ENCODE measurements at regions not wholly inside any gene's neighbourhood (a gene's known extent, or its start where the extent isn't known, plus 50 kb on each side); places are given as distances from the start of the nearest gene placed in this dataset.

DNA sequence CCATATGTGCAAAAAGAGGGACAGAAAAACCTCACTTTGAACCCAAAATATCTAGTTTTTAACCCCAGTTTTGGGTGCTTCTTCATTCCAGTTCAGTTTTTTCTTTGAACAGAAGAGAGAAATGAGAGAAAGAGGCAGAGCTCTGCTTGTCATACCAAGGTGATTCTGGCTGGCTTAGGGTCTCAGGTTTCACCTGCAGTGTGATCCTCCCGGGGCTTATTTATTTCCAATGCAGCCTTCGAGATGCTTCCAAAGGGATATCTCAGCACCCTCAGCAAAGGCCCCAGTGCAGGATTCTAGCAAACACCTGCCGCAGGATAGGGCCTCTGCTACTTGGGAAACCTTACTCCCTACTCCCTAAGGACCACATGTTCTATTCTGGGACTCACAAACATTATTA, 131.3 kb downstream of the WDR11 start:
- DNase-seq: no peak
- intact Hi-C loops (cut with DNase I): no loop called here

DNA sequence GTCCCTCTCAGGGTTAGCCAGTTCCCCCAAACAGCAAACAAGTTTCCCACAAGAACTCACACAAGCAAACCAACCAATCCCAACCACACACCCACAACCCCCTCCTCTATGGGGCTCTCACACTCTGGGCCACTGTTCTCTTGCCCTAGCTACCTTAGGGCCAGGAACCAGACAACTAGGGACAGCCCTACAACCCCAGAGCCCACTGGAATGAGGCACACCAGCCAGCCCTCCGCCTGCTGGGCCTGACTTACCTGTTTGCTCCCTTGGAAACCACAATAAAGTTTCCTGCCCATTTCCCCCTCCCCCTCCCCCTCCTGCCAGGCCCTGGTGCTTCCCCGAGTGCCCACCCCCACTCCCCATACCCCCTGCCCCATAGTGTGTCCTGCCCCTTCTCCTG, 132.6 kb downstream of the WDR11 start:
- intact Hi-C loops (cut with DNase I): no loop called here
- no peak for DNase-seq

DNA sequence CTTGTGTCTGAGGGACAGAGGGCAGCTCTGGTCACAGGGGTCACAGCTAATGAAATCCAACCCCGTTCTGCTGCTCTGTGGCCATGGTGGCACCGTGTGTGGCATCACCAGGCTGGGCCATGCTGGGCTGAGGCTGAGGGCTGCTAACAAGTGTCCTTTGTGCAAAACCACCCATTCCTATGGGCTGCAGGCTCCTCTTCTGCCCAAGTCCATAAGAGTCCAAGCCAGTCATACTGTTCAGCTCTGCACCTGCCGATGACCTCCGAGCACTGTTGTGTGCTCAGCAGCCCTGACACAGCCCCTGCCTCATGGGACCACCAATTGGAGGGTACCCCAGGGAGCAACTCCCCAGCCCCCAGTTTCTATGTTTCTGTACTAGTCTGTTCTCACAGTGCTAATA, 133.1 kb downstream of the WDR11 start:
- DNase-seq: no peak
- intact Hi-C loops (cut with DNase I): no loop called here

DNA sequence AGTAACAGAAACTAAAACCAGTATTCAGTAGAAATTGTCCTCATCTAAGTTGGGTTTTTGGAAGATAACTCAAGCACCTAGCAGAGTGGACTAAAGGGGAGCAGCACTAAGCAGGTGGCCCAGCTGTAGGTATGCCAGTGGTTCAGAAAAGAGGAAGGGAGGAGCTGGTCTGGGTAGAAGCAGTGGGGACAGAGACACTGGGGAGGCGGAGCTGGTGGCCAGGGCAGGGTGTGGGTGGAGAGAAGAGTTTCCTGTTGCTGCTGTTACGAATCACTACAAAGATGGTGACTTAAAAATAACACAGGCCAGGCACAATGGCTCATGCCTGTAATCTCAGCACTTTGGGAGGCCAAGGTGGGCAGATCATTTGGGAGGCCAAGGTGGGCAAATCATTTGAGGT, 136.2 kb downstream of the WDR11 start:
- intact Hi-C loops (cut with DNase I): no loop called here
- DNase-seq: no peak

DNA sequence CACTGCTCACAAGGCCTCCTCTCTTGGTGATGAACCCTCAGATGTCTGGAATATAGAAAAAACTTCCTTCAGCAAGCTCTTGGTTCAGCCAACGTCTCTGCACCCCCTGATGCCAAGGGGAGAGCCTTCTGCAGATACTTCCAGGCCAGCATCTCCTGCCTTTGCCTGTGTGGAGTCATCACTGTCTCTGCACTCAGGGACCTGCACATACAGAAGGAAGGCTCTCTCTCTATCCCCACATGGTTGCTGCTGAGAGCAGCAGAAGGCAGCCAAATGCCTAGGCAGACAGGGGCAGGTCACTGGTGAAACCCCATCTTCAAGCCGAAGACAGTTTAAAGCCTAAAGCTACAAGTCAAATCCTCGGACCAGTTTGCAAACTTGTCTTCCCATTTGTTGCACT, 137.6 kb downstream of the WDR11 start:
- no peak for DNase-seq

DNA sequence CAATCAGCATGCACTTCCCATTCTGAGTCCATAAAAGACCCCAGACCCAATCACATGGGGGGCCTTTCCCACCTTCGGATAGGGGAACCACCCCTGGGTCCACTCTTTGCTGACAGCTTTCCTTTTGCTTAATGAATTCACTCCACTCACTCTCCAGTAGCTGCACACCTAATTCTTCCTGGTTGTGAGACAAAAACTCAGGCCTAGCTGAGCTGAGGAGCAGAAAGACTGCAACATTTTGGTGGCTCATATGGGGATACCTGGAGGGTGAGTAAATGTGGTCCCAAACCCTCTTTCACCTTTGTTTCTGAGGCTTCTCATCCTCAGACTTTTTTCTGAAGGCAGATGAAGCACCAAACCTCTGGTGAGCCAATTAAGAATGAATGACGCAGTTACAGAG, 138.1 kb downstream of the WDR11 start:
- intact Hi-C loops (cut with DNase I): no loop called here
- DNase-seq: no peak

More for the DNA sequence above, 137.6 kb downstream of the WDR11 start:
- intact Hi-C loops (cut with DNase I): no loop called here

DNA sequence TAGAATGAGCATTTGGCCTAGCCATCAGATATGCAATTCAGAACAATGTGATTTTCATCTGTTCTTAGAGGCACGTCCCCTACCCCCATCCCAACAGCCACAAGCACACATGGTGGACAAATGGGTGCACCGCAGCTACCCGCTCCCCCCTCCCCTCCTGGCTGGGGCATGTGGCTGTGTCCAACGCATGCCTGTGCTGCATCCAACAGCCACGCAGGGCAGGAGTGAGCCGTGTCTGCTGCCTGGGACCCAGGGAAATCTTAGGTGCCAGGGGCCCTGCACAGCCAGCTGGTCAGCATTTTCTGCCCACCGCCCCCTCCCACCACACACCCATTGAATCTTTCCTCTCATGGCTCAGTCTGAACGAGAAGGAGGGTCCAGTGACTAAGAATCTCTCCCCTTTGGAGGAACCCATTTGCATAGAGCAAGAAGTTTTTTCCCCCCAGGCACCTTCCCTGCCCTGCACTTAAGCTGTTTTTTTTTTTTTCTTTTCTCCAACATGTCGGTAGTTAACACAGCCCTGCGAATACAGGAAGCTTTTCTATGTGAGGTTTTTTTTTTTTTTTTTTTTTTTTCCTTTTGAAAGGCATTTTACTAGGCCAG, 138.9 kb downstream of the WDR11 start:
- DNase-seq: no peak
- intact Hi-C loops (cut with DNase I): no loop called here

DNA sequence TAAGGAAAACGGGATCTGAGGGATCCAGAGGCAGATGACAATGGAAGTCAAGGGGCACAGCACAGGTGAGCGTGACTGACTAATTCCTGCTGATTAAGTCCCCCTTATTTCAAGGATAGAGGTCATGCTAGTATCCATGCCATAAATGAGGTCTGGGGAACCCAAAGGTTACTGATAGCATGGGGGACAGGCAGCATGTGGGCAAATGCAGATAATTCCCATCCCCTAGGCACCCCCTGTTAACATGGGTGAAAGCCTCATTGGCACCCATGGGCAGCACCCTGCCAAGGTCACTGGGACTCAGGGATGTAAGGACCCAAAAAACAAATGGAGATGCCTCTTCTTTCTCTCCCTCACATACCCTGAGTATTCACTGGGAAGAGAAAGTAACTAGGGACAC, 139.7 kb downstream of the WDR11 start:
- DNase-seq: no peak
- intact Hi-C loops (cut with DNase I): no loop called here

DNA sequence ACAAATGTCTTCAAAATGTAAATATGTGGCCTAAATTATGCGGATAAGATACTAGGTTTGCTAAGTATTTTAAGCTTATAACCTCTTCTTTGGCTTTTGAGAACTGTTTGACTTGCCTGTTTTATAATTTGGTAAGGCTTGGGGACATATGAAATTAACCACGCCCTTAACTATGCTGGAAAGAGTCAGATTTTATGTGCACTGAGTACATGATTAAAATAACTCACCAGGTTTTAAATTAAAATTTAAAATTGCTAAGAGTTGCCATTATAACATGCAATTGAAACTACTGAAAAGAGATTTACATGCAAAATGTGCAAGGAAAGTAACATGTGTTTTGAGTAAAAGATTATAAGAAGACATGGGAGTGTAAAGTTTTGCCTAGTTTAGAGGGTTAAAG, 141.9 kb downstream of the WDR11 start:
- no peak for DNase-seq
- intact Hi-C loops (cut with DNase I): no loop called here

DNA sequence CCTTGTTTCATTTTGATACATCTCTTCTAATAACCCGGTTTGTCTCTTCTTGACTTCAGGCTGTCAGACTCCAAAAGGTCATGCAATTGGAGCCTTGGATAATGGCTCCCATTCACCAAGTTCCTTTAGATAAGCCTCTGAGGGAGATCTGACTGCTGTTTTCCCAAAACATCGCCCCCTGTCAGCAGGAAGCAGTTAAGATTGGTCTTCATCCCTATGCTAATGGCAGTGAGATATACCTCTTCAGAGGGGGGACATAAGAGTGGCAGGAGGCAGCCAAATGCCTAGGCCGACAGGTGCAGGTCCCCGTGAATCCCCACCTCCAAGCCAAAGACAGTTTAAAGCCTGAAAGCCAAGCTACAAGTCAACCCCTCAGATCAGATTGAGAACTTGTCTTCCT, 144.6 kb downstream of the WDR11 start:
- intact Hi-C loops (cut with DNase I): no loop called here
- no peak for DNase-seq

DNA sequence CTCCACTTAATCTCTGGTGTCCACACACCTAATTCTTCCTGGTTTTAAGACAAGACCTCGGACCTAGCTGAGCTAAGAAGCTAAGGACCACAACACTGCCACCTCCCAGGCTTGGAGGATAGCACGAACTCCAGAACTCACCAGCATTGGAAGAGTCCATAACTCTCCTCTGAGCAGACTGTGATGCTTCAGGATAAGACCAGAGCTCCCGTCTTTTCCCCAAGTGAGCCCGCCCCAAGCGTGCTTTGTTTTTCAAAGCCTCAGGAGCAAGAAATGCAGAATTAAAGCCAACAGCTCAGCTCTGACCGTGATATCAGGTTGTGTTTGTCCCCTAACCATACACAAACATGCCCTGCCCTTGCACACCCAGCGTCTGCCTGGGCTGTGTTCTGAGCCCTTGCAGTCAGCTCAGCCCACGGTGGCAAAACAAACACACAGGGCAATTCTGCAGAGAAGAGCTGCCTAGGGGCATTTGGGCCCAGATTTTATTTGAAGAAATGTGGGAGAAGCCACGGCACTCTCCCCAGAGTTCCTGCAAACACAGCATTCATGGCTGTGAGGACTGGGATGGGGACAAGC, 145.4 kb downstream of the WDR11 start:
- no peak for DNase-seq
- intact Hi-C loops (cut with DNase I): no loop called here

DNA sequence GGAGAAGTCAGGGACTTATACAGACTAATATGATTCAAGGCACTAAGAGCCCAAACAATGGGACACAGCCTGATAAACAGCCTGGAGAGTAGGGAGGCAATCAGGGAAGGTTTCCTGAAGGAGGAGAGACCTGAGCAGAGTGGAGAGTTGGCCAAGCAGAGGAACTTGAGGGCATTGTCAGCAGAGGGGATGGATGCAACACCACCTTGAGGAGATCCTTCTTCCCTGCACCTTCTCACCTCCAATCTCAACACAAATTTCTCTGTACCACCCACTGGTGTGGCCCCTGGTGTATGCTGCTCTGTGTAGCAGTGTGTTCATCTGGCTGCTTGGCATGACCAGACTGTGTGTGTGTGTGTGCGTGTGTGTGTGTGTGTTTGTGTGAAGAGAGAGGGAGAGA, 146.2 kb downstream of the WDR11 start:
- DNase-seq: no peak
- intact Hi-C loops (cut with DNase I): no loop called here

DNA sequence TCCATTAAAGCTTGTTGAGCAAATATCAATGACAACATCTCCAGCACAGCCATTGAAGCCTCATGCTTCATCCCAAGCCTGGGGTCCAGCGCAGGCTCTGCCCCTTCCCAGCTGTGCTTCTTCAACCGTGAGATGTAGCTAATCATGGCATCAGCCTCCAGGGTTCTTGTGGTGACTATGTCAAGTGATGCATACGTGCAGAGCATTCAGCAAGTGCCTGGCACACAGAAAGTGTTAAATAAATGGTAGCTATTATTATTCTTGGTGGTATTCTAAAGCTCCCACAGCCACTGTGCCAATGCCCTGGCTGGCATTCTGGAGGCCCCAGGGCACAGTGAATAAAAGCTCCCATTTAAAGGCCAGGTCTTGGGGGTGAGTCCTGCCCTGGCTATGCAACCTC, 146.6 kb downstream of the WDR11 start:
- intact Hi-C loops (cut with DNase I): no loop called here
- DNase-seq: no peak

DNA sequence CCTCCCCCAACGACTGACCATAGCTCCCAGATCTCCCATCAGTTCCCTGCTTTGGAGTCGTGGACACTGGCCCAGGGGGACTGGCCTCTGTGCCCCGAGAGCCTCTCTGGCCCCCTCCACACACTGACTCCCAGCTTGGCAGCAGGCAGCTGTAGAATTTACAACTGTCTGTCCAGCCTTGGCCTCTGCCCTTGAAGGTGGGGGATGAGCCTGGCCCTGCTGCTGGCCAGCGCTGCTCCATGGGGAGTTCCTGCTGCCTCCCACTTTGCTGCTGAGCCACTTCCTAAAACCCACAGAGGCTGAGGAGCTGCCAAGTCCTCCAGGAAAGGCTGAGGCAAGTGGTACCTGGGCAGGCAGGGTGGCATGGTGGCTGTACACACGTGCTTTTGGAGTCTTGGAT, 147.1 kb downstream of the WDR11 start:
- no peak for DNase-seq
- intact Hi-C loops (cut with DNase I): no loop called here

DNA sequence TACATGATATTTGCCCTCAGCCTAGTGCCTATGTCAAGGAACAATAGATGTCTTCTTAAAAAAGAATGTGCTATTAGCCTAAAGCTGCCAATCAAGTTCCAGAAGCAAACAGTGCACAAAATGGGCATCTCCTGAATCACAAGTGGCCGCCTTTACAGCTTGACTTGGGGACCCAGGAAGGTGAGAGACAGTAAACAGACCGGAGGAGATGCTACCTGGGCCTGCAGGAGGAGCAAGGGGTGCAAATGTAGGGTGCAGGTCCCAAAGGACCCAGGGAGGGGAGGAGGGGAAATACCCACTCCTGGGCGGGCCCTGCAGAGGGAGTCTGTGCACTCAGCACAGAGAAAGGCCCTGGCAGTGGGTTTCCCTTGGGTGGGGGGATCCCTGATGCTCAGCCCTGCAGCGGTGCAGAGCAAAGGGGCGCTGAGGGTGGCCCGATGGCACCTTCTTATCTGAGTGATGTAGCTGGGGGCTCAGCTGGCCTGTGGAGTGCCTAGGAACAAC, 147.7 kb downstream of the WDR11 start:
- intact Hi-C loops (cut with DNase I): no loop called here

DNA sequence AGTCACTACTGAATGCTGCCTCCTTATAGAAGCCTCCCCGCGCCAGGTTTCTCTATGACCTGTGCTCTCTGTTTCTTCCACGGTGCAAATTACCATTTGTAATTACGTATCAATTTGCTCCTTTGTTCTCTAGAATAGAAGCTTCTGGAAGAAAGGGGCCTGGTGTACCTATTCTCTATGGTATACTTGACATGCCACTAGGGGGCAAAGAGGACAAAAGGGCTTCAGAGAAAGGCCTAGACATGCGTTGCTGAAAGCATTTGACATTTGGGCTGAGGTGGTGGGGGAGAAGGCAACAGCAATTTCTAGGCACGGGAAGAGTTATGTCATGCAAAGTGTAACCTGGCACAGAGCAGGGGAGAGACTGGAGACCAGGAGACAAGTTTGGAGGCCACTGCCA, 148.7 kb downstream of the WDR11 start:
- intact Hi-C loops (cut with DNase I): no loop called here
- no peak for DNase-seq

More for the DNA sequence above, 147.7 kb downstream of the WDR11 start:
- no peak for DNase-seq

DNA sequence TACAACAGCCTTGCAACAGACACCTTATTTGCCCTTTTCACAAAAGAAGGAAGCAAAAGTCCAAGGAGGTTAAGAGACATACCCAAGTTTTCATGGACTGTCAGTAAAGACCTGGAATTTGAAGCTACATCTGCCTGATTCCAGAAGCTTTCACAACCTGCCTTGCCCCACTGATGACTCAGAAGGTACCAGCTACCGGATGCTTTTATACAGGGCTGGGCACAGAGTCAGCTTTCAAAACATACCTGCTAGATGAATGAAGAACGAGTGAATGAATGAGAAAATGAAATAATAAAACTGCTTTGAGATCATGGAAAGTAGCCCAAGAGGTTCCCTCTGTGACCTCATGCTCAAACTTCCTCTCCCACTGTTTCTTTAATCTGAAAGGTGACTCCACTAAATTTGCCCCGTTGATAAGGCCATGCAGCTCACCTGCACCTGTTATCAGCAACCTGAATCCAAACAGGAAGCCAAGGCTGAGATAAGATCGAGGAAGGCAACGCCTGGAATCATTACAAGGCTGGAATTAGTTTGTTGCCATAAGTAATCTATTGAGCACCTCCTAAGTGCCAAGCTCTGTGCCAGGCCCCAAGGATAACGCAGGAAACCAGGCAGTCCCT, 151.5 kb downstream of the WDR11 start:
- no peak for DNase-seq
- intact Hi-C loops (cut with DNase I): no loop called here

DNA sequence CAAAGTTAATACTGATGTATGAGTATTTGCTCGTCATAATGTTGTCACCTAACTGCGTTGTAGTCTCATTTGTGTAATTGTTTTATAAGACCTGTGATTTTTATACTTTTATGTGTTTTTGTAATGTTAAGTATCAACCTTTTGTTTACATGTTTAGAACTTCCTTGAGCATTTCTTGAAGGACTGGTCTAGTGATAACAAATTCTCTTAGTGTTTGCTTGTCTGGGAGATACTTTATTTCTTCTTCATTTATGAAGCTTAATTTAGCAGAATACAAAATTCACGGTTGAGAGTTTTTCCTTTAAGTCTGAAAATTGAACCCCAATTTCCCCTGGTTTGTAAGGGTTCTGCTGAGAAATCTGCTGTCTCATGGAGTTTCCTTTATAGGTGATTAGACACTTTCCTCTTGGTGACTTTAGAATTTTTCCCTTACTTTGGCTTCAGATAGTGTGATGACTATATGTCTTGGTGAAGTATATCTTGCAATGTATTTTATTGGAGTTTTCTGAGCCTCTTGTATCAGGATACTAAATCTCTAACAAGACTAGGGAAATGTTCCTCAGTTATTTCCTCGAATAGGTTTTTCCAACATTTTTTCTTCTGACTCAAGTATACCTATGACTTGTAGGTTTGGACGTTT, 154.9 kb downstream of the WDR11 start:
- intact Hi-C loops (cut with DNase I): no loop called here
- no peak for DNase-seq

DNA sequence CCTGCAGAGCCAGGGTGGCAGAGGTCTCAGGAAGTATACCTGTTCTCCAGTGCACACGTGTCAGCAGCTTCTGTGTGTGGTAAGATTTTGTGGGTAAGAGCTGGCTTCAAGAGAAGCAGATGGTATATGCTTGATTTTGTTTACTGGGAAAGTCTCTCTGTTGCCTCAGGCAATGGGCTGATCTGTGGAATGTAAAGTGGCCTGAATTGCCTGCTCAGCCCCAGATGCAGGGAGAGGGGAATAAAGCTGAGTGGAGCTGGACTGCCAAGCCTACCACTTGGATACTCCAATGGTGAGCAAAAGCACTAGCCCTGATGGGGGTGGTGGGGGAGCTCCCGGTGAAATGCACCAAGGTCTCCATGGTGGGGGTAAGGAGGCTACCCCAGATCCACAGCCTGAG, 156.1 kb downstream of the WDR11 start:
- intact Hi-C loops (cut with DNase I): no loop called here
- no peak for DNase-seq

DNA sequence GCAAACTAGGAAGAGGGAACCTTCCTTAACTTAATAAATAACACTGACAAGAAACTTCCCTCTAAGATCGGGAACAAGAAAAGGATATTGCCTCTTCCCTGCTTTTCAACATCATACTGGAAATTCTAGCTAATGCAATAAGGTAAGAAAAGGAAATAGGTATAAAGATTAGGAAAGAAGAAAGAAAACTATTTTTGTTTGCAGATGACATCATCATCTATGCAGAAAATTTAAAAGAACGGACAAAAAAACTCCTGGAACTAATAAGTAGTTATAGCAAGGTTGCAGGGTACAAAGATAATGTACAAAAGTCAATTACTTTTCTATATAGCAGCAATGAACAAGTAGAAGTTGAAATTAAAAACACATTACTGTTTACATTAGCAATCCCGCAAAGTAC, 164.8 kb downstream of the WDR11 start:
- intact Hi-C loops (cut with DNase I): no loop called here
- no peak for DNase-seq

DNA sequence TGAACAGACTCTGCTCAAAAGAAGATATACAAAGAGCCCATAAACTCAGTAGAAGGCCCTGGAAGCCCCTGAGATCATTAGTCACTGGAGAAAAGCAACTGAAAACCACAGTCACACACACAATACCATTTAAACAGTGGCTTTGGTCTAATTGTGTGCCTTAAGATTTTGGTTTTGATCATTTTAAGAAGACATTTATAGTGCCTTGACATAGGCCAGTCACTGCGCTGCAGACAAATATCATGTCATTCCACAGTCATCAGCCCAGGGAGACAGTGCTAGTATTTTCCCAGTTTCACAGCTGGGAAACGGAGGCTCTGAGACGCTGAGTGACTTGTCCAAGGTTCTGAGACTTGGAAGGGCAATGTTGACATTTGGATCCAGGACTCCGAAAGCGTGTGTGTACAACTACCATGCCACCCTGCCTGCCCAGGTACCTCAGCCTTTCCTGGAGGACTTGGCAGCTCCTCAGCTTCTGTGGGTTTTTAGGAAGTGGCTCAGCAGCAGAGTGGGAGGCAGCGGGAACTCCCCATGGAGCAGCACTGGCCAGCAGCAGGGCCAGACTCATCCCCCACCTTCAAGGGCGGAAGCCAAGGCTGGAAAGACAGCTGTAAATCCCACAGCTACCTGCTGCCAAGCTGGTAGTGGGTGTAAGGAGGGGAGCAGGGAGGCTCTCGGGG, 173.9 kb downstream of the WDR11 start:
- DNase-seq: no peak
- intact Hi-C loops (cut with DNase I): no loop called here
